ENCODE measurements at regions not wholly inside any gene's neighbourhood (a gene's known extent, or its start where the extent isn't known, plus 50 kb on each side); places are given as distances from the start of the nearest gene placed in this dataset.

GRCh38 chr20:11375966-11376365 is 541.7 kb upstream of the BTBD3 start:
- Histone ChIP-seq H4K20me1 (replicated peaks in 1 of 2; ENCODE audit: control insufficient read depth in 1 of 2, insufficient read depth in 2 of 2, low read length in 2 of 2) (no peaks in the 10 kb centered on the region), H4K8ac (ENCODE audit: extremely low read depth, insufficient read depth, low read length) (no peak overlapping the region), H3K27me3 (replicated peaks in 1 of 4; ENCODE audit: control insufficient read depth in 3 of 4, extremely low read depth in 1 of 4, insufficient read depth in 3 of 4, low read length in 3 of 4) (no peaks in the 10 kb centered on the region), H2BK15ac (ENCODE audit: low read length) (no peak overlapping the region), H2BK20ac (ENCODE audit: low read length) (no peak overlapping the region), H2BK120ac (replicated peaks; ENCODE audit: low read depth, low read length) (no peak overlapping the region), H3K36me3 (ENCODE audit: control insufficient read depth in 2 of 4, insufficient read depth in 4 of 4, low read length in 3 of 4) (no peaks in the 10 kb centered on the region; a peak in 1 of 8 replicates), H3K9ac (replicated peaks in 1 of 4; ENCODE audit: extremely low read depth in 1 of 4, low read depth in 3 of 4, low read length in 3 of 4) (no peak overlapping the region), H3K4me1 (replicated peaks in 1 of 4; ENCODE audit: control insufficient read depth in 3 of 4, insufficient read depth in 4 of 4, low read length in 3 of 4) (peaks cover 6 to 18% (median 10%) of the 10 kb centered on the region in 4 experiments), H3K9me3 (ENCODE audit: insufficient read depth in 2 of 2, low read depth in 1 of 2, low read length in 1 of 2) (0 out of 4 replicates have a peak, but pooled peaks cover 0 to 2% of the 10 kb centered on the region in 2 experiments), H3K18ac (ENCODE audit: extremely low read depth, low read length) (no peak overlapping the region), H3K23ac (ENCODE audit: insufficient read length) (no peak overlapping the region), H3K23me2 (ENCODE audit: low read depth, low read length) (peaks cover 2% of the 10 kb centered on the region; the same call in 1 of the 2 replicates), H2BK12ac (ENCODE audit: low read depth, low read length) (no peak overlapping the region), H4K5ac (ENCODE audit: insufficient read length, low read depth, low read length) (no peak overlapping the region), H3K56ac (replicated peaks; ENCODE audit: insufficient read length, low read depth, low read length) (no peak overlapping the region), H3K27ac (ENCODE audit: low read depth, low read length) (no peak overlapping the region), H3K4ac (replicated peaks; ENCODE audit: insufficient read length, low read depth, low read length) (no peak overlapping the region), H3K4me3 (ENCODE audit: extremely low read depth in 1 of 4, insufficient read depth in 2 of 4, low read depth in 3 of 4, low read length in 4 of 4) (no peak overlapping the region), H2AK5ac (ENCODE audit: low read depth, low read length) (no peak overlapping the region), H3K79me1 (ENCODE audit: low read depth, low read length) (no peaks in the 10 kb centered on the region), H3K4me2 (ENCODE audit: insufficient read depth in 1 of 2, low read depth in 2 of 2, low read length in 2 of 2) (no peak overlapping the region), H2AFZ (ENCODE audit: low read length) (no peak overlapping the region), H3K14ac (ENCODE audit: insufficient read length) (no peak overlapping the region), H2BK5ac (ENCODE audit: low read depth, low read length) (no peak overlapping the region), H3K79me2 (ENCODE audit: control insufficient read depth in 1 of 2, insufficient read depth in 2 of 2, low read length in 2 of 2) (no peaks in the 10 kb centered on the region), H4K91ac (replicated peaks; ENCODE audit: insufficient read length, low read length) (no peak overlapping the region)
- POLR2A ChIA-PET (ENCODE audit: partially characterized antibody), result no interaction called here
- WGBS, 2 experiments (ENCODE audit: extremely low coverage in 1 of 2, insufficient coverage in 1 of 2, insufficient read length in 1 of 2, insufficient replicate concordance in 2 of 2, low coverage in 1 of 2, low lambda C conversion rate in 2 of 2, missing lambda C conversion rate in 1 of 2), result 91% methylated on average over 2 of the region's 2 CpGs; no CpG with 5 or more reads in 1 of the 2 experiments
- FAIRE-seq (no peak), DNase-seq (ENCODE audit: low read depth in 1 of 2, low spot score in 2 of 2) (no peak)
- CTCF ChIA-PET (ENCODE audit: partially characterized antibody), result no interaction called here
- no peak for TF ChIP-seq TAF1 (IDR thresholded peaks at IDR 0.05; ENCODE audit: low read depth, low read length)
- no peak for TF ChIP-seq NRF1 (IDR thresholded peaks at IDR 0.05; ENCODE audit: low read depth, low read length)
- TF ChIP-seq SP2 (IDR thresholded peaks at IDR 0.05; ENCODE audit: low read length), result no peak
- no peak for TF ChIP-seq HDAC6 (IDR thresholded peaks at IDR 0.05; ENCODE audit: low read depth, low read length)
- TF ChIP-seq, protein P1, sequence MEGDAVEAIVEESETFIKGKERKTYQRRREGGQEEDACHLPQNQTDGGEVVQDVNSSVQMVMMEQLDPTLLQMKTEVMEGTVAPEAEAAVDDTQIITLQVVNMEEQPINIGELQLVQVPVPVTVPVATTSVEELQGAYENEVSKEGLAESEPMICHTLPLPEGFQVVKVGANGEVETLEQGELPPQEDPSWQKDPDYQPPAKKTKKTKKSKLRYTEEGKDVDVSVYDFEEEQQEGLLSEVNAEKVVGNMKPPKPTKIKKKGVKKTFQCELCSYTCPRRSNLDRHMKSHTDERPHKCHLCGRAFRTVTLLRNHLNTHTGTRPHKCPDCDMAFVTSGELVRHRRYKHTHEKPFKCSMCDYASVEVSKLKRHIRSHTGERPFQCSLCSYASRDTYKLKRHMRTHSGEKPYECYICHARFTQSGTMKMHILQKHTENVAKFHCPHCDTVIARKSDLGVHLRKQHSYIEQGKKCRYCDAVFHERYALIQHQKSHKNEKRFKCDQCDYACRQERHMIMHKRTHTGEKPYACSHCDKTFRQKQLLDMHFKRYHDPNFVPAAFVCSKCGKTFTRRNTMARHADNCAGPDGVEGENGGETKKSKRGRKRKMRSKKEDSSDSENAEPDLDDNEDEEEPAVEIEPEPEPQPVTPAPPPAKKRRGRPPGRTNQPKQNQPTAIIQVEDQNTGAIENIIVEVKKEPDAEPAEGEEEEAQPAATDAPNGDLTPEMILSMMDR (IDR thresholded peaks at IDR 0.05; ENCODE audit: control extremely low read depth in 1 of 3, insufficient read depth in 1 of 3, low read depth in 1 of 3, low read length in 3 of 3), result no peak
- no peak for TF ChIP-seq RXRA (IDR thresholded peaks at IDR 0.05; ENCODE audit: insufficient read depth, low read depth, low read length)
- TF ChIP-seq CHD2 (IDR thresholded peaks at IDR 0.05; ENCODE audit: low read length), result no peak
- no peak for TF ChIP-seq FOSL1 (IDR thresholded peaks at IDR 0.05; ENCODE audit: insufficient read depth, low read depth, low read length)
- TF ChIP-seq USF2 (IDR thresholded peaks at IDR 0.05; ENCODE audit: low read length), result no peak
- TF ChIP-seq MAX (IDR thresholded peaks at IDR 0.05), result no peak
- TF ChIP-seq ZNF274 (IDR thresholded peaks at IDR 0.05; ENCODE audit: borderline replicate concordance, extremely low read depth, low read length), result no peak
- TF ChIP-seq SIX5 (IDR thresholded peaks at IDR 0.05; ENCODE audit: low read depth, low read length), result no peak

Measured in H1 (cell line).